Testis (tissue), 2 donors: ENCODE measurements at regions not wholly inside any gene's neighbourhood (a gene's known extent, or its start where the extent isn't known, plus 50 kb on each side); places are given as distances from the start of the nearest gene placed in this dataset.

Source experiments
- CTCF ChIP-seq, 3 experiments: fragments of 450-650 bp in 2 of 3; fragments of 200-600 bp in 1 of 3; sonication (generic) in 1 of 3; IDR thresholded peaks; one replicate each; pipeline ENCODE4 v1.5.1; 2016 to 2019; ENCODE audit warnings: antibody characterized with exemption in 3 of 3, mild to moderate bottlenecking in 2 of 3, moderate library complexity in 1 of 3
- POLR2A ChIP-seq: fragments of 450-650 bp; IDR thresholded peaks from one replicate; pipeline ENCODE4 v1.6.1; 2017; ENCODE audit warnings: antibody characterized with exemption, mild to moderate bottlenecking, moderate library complexity

- TF ChIP-seq CTCF (IDR thresholded peaks at IDR 0.05), result no peak
- no peak for TF ChIP-seq POLR2A
Observed at GRCh38 chr5:60356745-60357144, 343.2 kb downstream of the DEPDC1B start.
